GM18505 (cell line): ENCODE measurements at regions not wholly inside any gene's neighbourhood (a gene's known extent, or its start where the extent isn't known, plus 50 kb on each side); places are given as distances from the start of the nearest gene placed in this dataset.
"Not testable (repeated sequence)": the region's sequence is repeated elsewhere in the genome, so short reads cannot be mapped to it uniquely, and the experiment has no call there.

Experiments
- ATAC-seq: cut with Tn5 transposase; IDR thresholded peaks from one replicate; pipeline ENCODE4 v1.9.1; 2021; ENCODE audit not compliant: unreplicated experiment
- POLR2A ChIP-seq: IDR thresholded peaks from 4 replicates; pipeline ENCODE4 v1.6.1; 2011; ENCODE audit warnings: borderline replicate concordance; ENCODE audit not compliant: insufficient read depth, insufficient read length; ENCODE audit errors: extremely low read depth

DNA sequence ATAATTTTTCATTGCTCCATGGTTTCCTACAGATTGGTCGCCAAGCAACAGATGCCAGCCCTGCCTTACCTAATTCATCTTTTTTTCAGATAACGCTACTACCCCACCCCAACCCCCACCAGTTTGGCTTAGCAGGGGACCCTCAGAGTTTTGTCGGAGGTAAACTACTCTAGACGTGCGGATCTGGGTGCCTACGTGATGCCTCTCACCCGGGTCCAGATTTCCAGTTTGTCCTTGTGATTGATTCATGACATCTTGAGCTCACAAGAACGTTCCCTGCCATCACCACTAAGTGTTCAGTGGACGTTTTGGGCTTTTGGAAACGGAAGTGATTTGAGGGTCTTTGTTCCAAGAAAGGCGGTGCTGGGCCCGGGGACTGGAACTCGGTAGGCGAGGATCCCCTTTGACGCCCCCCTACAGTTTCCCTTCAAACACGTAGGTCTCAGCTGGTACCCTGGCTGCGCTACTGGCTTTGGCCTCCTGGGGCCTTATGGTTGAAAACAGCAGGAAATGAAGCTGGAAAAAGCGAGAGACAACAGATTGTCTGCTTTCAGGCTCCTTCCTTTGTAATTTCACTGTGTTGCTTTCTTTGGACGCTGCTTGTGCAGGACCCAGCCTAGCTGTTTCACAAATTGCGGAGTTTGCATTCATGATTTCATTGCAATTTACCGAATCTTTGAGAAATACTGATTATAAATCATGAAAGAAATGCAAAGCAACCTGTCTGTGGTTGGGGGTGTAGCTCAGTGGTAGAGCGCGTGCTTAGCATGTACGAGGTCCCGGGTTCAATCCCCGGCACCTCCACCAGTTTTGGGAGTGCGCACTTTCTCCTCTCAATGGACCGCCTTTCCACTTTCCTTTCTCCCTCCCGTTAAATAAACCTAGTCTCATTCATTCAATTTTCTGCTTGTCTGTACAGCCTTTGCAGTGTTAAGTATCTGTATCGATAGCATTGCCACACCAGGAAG is 81.0 kb downstream of the GPX5 start:
- ATAC-seq: no peak
- no peak for TF ChIP-seq POLR2A

DNA sequence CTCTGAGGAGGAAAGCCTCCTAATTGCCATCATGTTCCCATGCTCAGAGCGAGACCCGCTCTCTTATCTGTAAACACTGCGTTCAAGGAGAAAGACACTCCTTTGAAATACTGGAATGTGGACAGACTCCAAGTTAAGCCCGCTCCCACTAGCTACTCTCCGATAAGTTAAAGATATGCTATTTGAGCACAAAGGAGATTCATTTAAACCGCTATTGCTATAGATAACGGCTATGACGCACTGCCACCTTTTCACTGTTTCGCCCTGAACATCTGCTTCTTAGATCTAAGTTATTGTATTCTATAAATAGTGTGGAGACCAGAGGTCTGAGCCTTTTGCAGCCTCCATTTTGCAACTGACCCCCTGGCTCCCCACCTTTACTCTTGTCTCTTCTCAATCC is 82.3 kb downstream of the GPX5 start:
- no peak for TF ChIP-seq POLR2A
- no peak for ATAC-seq

DNA sequence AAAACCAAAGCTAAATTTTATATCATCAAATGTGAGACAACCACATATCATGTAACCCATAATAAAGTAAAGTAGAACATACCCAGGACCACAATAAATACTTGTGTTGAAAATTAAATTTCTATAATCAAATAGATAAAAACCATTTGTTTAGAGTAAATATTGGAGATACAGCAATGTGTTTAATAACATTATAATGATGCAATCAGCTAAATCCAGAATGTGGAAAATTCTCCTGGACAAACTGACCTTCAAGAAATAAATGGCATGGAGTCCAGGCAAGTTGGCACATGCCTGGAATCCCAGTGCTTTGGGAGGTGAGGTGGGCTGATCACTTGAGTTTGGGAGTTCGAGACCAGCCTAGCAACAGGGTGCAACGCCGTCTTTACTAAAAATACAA is 84.0 kb downstream of the GPX5 start:
- no peak for TF ChIP-seq POLR2A
- no peak for ATAC-seq

DNA sequence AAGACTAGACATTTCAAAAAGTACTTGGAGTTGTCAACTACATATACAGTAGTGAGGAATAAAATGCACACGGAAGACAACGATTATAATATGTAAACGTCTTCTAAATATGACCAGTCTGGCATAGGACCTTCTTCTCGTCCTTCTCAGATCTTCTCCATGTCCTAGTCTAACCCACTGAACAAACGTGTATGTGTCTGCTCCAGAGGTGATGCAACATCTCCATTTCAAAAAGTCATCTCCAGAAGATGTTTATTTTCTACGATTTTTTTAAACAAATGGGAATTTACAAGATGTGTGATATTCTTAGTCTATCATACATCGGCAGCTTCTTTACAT is 89.9 kb downstream of the GPX5 start:
- no peak for ATAC-seq
- no peak for TF ChIP-seq POLR2A

DNA sequence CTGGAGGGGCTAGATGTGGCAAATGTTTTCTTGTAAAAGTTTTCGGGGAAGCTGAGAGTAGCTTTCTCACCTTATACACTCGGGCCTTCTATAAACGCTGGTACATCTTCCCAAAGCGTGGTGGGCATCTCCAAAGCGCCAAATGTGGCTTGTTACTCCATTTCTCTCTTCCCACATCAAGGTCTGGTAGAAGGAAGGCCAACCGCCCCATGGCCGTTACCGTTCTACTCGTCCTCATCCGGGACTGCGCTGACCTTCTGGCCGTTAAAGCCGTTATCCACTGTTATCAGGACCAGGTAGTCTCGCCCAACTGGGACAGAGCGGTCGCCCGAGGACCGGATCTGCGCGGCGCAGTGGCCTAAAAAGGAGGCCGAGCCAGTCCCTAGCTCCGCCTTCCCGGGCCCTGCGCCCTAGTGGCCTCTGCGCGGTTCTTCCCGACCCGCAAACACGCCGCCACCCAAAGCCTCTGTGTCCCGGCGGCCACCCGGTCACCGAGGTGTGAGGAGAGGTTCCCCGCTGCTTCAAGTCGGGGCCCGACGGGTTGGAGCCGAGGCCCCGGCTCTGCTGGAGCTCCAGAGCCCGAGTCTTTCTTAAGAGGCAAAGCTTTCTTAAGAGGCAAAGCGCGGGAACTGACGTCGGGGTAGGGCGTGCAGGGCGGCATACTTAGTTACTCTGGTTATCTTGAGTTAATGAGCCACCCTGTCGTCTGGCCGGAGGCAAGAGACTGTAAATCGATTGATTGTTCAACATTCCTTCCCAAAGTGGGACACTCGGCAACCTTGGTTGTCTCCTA is 90.5 kb downstream of the GPX5 start:
- no peak for TF ChIP-seq POLR2A

DNA sequence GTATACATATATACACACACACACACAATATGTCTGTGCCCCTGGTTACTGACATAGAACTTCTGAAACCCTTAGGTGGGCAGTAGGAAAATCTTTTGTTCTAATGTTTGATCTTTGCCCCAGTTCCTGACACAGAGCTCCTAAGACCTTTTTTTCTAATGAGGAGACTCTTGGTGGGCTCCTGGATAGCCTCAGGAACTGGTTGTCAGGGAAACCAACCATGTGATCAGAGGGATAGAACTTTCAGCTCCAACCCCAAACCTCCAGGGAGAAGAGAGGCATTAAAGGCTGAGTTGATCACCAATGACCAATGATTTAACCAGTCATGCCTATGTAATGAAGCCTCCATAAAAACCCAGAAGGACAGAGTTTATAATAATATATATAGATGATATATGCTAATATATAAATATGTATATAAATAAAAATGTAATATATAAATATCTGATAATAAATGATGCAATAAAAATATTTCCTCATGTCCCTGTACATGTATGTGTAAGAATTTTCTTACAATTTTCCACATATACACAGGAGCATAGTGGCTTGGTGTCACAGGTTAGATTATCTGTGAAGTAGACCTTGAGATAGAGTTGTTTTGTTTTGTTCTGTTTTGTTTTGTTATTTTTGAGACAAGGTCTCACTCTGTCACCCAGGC is 93.3 kb downstream of the GPX5 start:
- no peak for ATAC-seq
- no peak for TF ChIP-seq POLR2A

More for the DNA sequence above, 90.5 kb downstream of the GPX5 start:
- no peak for ATAC-seq

DNA sequence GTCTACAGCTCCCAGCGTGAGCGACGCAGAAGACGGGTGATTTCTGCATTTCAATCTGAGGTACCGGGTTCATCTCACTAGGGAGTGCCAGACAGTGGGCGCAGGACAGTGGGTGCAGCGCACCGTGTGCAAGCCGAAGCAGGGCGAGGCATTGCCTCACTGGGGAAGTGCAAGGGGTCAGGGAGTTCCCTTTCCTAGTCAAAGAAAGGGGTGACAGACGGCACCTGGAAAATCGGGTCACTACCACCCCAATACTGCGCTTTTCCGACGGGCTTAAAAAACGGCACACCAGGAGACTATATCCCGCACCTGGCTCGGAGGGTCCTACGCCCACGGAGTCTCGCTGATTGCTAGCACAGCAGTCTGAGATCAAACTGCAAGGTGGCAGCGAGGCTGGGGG is 95.6 kb downstream of the GPX5 start:
- not testable (repeated sequence) for ATAC-seq

DNA sequence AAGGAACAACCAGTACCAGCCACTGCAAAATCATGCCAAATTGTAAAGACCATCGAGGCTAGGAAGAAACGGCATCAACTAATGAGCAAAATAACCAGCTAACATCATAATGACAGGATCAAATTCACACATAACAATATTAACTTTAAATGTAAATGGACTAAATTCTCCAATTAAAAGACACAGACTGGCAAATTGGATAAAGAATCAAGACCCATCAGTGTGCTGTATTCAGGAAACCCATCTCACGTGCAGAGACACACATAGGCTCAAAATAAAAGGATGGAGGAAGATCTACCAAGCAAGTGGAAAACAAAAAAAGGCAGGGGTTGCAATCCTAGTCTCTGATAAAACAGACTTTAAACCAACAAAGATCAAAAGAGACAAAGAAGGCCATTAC is 97.6 kb downstream of the GPX5 start:
- not testable (repeated sequence) for ATAC-seq

DNA sequence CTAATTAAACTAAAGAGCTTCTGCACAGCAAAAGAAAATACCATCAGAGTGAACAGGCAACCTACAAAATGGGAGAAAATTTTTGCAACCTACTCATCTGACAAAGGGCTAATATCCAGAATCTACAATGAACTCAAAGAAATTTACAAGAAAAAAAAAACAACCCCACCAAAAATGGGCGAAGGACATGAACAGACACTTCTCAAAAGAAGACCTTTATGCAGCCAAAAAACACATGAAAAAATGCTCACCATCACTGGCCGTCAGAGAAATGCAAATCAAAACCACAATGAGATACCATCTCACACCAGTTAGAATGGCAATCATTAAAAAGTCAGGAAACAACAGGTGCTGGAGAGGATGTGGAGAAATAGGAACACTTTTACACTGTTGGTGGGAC is 100.7 kb downstream of the GPX5 start:
- not testable (repeated sequence) for ATAC-seq

DNA sequence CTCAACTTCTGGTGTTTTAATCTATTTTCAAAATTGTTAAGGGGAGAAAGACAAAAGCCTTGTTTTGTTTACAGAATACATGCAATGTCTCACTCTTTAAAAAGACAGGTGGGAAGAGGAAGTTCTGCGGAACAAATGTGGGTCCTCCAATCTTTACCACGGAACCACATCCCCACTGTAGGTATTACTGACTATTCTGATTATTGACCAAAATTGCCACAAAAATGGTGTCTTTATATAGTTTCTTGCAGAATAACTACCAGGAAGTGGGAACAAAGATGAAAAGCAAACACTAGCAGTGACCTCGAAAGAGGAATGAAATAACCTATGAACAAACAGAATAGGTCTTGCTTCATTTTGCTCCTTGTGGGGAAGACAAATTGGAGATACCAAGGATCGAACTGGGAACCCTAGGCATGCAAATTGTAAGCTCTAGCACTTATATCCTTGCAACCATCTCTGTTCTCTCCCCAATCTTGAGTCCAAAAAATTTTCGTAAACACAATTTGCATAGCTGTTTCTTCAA is 106.7 kb downstream of the GPX5 start:
- ATAC-seq: no peak
- TF ChIP-seq POLR2A: no peak

DNA sequence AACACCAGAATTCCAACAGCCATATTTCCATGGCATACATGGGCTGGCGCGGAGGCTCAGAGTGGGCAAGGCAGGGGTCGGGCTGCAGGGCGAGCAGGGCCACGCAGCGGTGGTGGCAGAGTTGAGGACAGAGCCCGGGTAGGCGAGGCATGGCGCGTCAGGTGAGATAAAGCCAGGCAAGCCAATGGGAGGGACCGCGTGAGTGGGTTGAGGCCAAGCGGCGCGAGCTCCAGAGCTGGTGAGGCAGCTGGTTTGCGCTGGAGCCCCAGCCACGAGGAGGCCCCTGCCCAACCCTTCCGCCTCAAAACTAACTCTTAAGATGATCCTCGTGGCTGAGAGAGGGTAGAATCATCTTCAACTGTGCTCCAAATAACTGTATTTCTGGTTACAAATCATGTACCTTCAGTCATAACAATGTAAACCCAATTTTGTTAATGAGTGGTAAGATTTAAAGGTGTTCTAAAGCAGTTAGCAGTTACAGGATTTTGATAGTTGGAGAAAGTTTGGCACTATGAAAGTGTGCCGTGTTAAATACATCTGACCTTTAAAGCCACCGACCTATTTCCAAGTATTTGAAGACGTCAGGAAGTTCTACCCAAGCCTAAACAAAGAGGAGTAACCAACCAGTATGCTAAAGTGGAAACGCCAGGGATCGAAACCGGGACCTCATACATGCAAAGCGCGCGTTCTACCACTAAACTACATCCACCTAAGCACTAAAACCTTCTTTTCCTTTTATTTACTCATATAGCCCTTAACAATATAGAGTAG is 107.9 kb downstream of the GPX5 start:
- no peak for TF ChIP-seq POLR2A
- no peak for ATAC-seq

DNA sequence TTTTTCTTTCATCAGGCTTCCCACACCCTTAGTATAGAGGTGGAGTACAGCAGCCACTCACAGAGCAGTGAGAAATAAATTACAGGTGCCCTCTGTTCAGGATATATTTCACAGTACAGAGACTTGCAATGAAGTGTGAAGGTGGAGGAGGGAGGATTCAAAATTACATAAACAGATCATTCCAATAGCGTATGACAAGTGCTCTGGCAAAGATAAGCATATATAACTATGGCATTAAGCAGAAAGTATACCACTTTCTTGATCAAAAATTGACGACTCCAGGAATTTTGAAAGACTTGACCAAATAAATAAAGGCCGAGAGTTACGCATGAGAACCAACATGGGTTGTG is 108.7 kb downstream of the GPX5 start:
- no peak for TF ChIP-seq POLR2A
- ATAC-seq: no peak
